Endodermal cell (in vitro differentiated cells): ENCODE measurements at regions not wholly inside any gene's neighbourhood (a gene's known extent, or its start where the extent isn't known, plus 50 kb on each side); places are given as distances from the start of the nearest gene placed in this dataset.

ENCODE experiments used
- DNase-seq: peaks from one replicate; pipeline ENCODE4 v3.0.0-alpha.2; 2017
- H3K27ac ChIP-seq: 2 replicates; pipeline ENCODE4 v1.5.1; 2013; ENCODE audit warnings: mild to moderate bottlenecking, low read depth, low read length, moderate library complexity
- H3K27me3 ChIP-seq: 2 replicates; pipeline ENCODE4 v1.6.1; 2013; ENCODE audit warnings: mild to moderate bottlenecking, low read length, moderate library complexity; ENCODE audit not compliant: insufficient read depth, control insufficient read depth, poor library complexity, severe bottlenecking
- H3K36me3 ChIP-seq: 2 replicates; pipeline ENCODE4 v1.7.0; 2013; ENCODE audit warnings: mild to moderate bottlenecking, low read length, moderate library complexity; ENCODE audit not compliant: control insufficient read depth, insufficient read depth
- H3K4me1 ChIP-seq: one replicate; pipeline ENCODE4 v1.7.0; 2013; ENCODE audit warnings: low read length; ENCODE audit not compliant: control insufficient read depth, insufficient read depth
- H3K4me3 ChIP-seq: 2 replicates; pipeline ENCODE4 v1.5.1; 2013; ENCODE audit warnings: mild to moderate bottlenecking, low read length, moderate library complexity
- H3K9ac ChIP-seq: 2 replicates; pipeline ENCODE4 v1.6.1; 2013; ENCODE audit warnings: mild to moderate bottlenecking, low read length, moderate library complexity; ENCODE audit not compliant: poor library complexity, severe bottlenecking; ENCODE audit errors: extremely low read depth
- H3K9me3 ChIP-seq: 2 replicates; pipeline ENCODE4 v1.6.1; 2013; ENCODE audit warnings: mild to moderate bottlenecking, low read length, moderate library complexity; ENCODE audit not compliant: control insufficient read depth
- H3K27ac Mint-ChIP-seq: 2 replicates; pipeline ENCODE4 v1.8.0; 2020; ENCODE audit warnings: mixed read lengths
- H3K27me3 Mint-ChIP-seq: 2 replicates; pipeline ENCODE4 v1.8.0; 2021; ENCODE audit warnings: mild to moderate bottlenecking, mixed read lengths; ENCODE audit not compliant: insufficient read depth
- H3K36me3 Mint-ChIP-seq: 2 replicates; pipeline ENCODE4 v1.8.0; 2020; ENCODE audit warnings: low read depth, mixed read lengths
- H3K4me1 Mint-ChIP-seq: 2 replicates; pipeline ENCODE4 v1.8.0; 2020; ENCODE audit warnings: mixed read lengths
- H3K4me3 Mint-ChIP-seq: 2 replicates; pipeline ENCODE4 v1.8.0; 2020; ENCODE audit warnings: mild to moderate bottlenecking, moderate library complexity, mixed read lengths
- H3K9me3 Mint-ChIP-seq: 2 replicates; pipeline ENCODE4 v1.8.0; 2020; ENCODE audit warnings: mild to moderate bottlenecking, mixed read lengths
- WGBS, 2 experiments: methylation state at CpG; one replicate each; pipeline versions ENCODE4 v1.1.5 to v1.1.7; 2013; ENCODE audit warnings: missing lambda C conversion rate in 2 of 2, mixed read lengths in 1 of 2; ENCODE audit not compliant: insufficient coverage in 1 of 2, insufficient read length in 1 of 2; 5-methylcytosine and 5-hydroxymethylcytosine counted together
- TF ChIP-seq, protein P1 (sequence below): fragments of 200-600 bp; sonication (generic); conservative IDR thresholded peaks from 2 replicates; pipeline ENCODE4 v1.5.0; 2021; ENCODE audit warnings: antibody characterized with exemption, mild to moderate bottlenecking

GRCh38 chr12:115726691-115727090 is 550.8 kb downstream of the MED13L start:
- peaks cover 17% of the 10 kb centered on the region for H3K27me3 Mint-ChIP-seq
- peaks cover 2% of the 10 kb centered on the region for H3K4me1 Mint-ChIP-seq
- Histone ChIP-seq H3K36me3 (no peaks in the 10 kb centered on the region), H3K27ac (no peak overlapping the region), H3K27me3 (peaks cover 8% of the 10 kb centered on the region), H3K4me1 (no peaks in the 10 kb centered on the region), H3K9me3 (no peaks in the 10 kb centered on the region), H3K9ac (no peak overlapping the region), H3K4me3 (no peak overlapping the region)
- H3K36me3 Mint-ChIP-seq = no peaks in the 10 kb centered on the region
- TF ChIP-seq, protein P1, sequence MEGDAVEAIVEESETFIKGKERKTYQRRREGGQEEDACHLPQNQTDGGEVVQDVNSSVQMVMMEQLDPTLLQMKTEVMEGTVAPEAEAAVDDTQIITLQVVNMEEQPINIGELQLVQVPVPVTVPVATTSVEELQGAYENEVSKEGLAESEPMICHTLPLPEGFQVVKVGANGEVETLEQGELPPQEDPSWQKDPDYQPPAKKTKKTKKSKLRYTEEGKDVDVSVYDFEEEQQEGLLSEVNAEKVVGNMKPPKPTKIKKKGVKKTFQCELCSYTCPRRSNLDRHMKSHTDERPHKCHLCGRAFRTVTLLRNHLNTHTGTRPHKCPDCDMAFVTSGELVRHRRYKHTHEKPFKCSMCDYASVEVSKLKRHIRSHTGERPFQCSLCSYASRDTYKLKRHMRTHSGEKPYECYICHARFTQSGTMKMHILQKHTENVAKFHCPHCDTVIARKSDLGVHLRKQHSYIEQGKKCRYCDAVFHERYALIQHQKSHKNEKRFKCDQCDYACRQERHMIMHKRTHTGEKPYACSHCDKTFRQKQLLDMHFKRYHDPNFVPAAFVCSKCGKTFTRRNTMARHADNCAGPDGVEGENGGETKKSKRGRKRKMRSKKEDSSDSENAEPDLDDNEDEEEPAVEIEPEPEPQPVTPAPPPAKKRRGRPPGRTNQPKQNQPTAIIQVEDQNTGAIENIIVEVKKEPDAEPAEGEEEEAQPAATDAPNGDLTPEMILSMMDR = no peak
- DNase-seq = no peak
- no peak overlapping the region for H3K27ac Mint-ChIP-seq
- no peak overlapping the region for H3K4me3 Mint-ChIP-seq
- H3K9me3 Mint-ChIP-seq = no peaks in the 10 kb centered on the region
- 94% methylated on average over 5 of the region's 5 CpGs for WGBS, 2 experiments

GRCh38 chr12:115722181-115722580 is 555.3 kb downstream of the MED13L start:
- WGBS, 2 experiments = 91 to 100% methylated on average over 2 of the region's 2 CpGs
- peaks cover 19% of the 10 kb centered on the region for H3K27me3 ChIP-seq
- H3K27me3 Mint-ChIP-seq = peaks cover 17% of the 10 kb centered on the region
- no peak overlapping the region for H3K4me3 ChIP-seq
- DNase-seq = no peak
- no peaks in the 10 kb centered on the region for H3K36me3 Mint-ChIP-seq
- no peak overlapping the region for H3K9ac ChIP-seq
- no peaks in the 10 kb centered on the region for H3K9me3 Mint-ChIP-seq
- no peaks in the 10 kb centered on the region for H3K36me3 ChIP-seq
- no peaks in the 10 kb centered on the region for H3K9me3 ChIP-seq
- H3K4me1 Mint-ChIP-seq = no peaks in the 10 kb centered on the region
- H3K27ac ChIP-seq = no peak overlapping the region
- no peak overlapping the region for H3K27ac Mint-ChIP-seq
- H3K4me1 ChIP-seq = no peaks in the 10 kb centered on the region
- TF ChIP-seq, protein P1 = no peak
- H3K4me3 Mint-ChIP-seq = no peak overlapping the region

- Mint-ChIP-seq H3K36me3 (no peaks in the 10 kb centered on the region), H3K4me3 (no peak overlapping the region), H3K9me3 (no peaks in the 10 kb centered on the region), H3K4me1 (no peaks in the 10 kb centered on the region), H3K27ac (no peak overlapping the region), H3K27me3 (peaks cover 15% of the 10 kb centered on the region)
- no peak overlapping the region for H3K9ac ChIP-seq
- H3K9me3 ChIP-seq = no peaks in the 10 kb centered on the region
- peaks cover 24% of the 10 kb centered on the region for H3K27me3 ChIP-seq
- H3K36me3 ChIP-seq = no peaks in the 10 kb centered on the region
- no peaks in the 10 kb centered on the region for H3K4me1 ChIP-seq
- 0 to 60% methylated on average over 1 to 3 of the region's 4 CpGs for WGBS, 2 experiments
- TF ChIP-seq, protein P1 = no peak
- no peak overlapping the region for H3K27ac ChIP-seq
- no peak for DNase-seq
- H3K4me3 ChIP-seq = no peak overlapping the region
Observed at GRCh38 chr12:115716551-115716950, 560.9 kb downstream of the MED13L start.
